GM18861 (cell line): ENCODE measurements at regions not wholly inside any gene's neighbourhood (a gene's known extent, or its start where the extent isn't known, plus 50 kb on each side); places are given as distances from the start of the nearest gene placed in this dataset.

ENCODE experiments used
- ATAC-seq: cut with Tn5 transposase; IDR thresholded peaks from one replicate; pipeline ENCODE4 v1.9.1; 2021; ENCODE audit not compliant: unreplicated experiment

DNA sequence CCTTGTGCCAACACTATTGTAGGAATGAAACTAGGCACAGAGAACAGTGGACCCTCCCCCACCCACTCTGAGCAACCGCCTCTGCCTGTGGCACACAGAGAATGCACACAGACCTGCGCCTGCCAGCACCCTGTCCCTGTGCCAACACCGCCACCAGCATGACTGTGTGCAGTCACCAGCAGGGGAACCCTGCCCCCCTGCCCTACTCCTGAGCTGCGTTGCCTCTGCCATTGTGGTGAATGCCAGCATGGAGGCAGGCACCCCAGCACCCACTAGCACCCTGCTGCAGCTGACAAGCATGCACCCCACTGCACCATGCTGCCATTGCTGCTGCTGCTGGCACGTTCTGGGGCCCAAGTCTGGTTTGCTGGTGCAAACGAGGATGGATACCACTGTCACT, 94.4 kb upstream of the PRLR start:
- ATAC-seq: no peak

DNA sequence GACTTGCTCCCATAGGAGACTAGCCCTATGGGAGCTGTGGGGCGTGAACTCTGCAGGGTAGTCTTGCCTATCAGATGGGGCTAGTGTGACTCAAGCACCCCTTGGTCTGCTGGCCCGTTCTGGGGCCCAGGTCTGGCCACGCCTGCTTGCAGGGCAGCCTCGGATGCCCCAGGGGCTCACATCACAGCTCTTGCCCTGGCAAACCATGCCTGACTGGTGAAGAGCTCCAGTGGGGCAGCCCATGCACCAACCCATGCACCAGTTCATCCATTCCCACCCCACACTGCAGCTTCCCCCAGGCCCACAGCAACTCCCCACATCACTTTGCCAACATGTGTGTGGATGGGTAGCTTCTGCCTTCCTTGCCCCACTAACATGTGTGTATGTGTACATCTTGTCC, 93.9 kb upstream of the PRLR start:
- ATAC-seq: no peak

DNA sequence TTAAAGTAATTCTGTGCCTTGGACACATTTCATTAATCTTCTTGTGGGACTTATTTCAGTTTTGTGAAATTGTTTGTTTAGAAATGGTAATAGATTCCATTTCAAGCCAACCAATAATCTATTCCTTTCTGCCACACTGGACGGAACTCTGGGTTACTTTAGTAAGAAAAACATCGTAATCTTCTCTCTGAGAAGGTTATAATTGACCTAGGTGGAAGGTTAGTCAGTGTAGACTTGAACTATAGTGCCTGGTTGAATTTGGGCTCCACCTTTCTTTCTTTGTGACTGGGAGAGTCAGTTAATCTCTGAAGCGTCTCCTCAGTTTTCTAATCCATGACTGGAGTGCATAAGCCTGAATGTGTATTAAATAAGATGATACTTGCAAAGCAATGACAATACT, 89.7 kb upstream of the PRLR start:
- peak; percentile 10 for ATAC-seq

DNA sequence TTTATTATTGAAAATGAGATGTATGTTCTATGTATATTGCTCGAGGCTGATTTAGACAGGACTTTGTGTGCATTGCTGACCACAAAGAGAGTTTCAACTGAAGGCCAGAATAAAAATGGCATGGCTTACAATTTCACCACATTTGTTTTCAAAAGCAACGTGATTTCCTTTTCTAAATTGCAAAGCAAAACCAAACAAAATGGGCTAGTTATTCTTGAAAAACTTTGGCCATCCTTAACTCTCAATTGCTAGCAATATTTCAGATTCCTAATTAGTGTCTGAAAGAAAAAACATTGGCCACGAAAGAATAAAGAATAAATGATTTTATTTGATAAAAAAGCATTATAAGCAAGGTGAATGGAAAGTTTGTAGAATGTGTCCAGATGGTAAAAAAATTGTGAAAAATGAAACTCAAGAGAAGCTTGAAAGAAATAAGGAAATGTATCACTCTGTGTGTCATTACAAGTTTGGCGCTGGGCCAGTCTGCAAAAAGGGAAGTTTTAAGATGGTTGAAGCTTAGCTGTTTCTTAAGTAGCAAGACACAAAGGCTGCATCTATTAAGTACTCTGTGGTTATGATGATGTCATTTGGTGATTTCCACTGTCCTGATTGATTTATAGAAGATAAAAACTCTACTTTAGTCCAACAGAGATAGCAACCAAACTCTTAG, 89.2 kb upstream of the PRLR start:
- peak; percentile 93 for ATAC-seq

DNA sequence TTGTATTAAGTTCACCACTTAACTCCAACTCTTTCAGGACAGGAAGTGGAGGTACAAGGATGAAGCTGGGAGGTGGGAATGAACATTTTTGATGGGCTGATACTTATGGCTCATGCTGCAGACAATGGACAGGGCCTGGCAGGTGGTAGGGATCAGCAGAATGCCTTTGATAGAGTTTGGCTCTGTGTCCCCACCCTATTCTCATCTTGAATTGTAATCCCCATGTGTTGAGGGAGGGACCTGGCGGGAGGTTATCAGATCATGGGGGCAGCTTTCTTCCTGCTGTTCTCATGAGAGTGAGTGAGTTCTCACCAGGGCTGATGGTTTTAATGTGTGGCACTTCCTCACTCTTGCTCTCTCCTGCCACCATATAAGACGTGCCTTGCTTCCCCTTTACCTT, 87.3 kb upstream of the PRLR start:
- no peak for ATAC-seq

DNA sequence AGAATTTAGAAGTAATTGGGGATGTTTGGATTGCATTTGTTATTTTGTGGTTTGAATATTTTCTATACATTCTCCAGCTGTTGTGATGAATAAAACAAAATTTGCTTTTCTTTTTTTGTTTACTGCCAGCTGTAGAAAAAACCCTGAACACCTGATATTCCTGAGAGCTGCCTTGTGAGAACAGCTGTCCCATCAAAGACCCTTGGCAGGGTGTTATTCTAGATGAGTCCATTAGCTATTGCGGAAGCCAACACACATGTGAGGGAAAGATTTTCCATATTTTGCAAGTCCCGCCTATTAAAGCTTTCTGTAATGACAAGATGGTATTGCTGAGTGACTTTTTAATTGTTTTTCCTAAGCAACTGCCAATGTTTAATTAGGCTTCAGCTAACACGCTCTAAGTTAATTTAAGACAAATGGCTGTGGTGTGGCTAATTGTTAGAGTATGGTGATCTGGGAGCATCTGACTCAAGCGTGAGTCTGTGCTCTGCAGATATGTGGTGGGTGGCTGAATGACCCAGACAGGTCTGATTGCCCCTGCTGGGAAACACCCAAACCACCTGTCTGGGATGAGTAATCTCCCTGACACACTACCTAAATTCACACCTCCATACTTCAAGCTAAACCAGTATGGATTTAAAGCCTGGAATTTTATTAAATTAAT, 86.5 kb upstream of the PRLR start:
- ATAC-seq: no peak

DNA sequence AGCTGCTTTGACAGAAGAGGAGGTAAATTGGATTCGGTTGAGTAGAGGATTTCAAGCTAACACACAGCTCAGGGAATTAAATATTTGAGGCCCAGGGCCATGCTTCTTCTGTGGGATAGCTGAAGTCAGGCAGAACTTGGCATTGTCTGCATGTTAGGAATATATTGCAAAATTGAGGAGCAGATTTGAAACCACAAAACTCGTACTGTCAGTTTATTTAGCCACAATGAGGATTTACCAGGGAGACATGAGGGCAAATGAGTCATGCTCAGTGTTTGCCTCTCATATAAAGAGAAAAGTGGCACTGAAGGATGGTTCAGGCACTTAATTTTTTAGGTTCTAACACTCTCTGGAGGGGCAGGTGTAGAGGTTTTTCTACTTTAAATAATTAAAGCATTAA, 83.0 kb upstream of the PRLR start:
- ATAC-seq: no peak

DNA sequence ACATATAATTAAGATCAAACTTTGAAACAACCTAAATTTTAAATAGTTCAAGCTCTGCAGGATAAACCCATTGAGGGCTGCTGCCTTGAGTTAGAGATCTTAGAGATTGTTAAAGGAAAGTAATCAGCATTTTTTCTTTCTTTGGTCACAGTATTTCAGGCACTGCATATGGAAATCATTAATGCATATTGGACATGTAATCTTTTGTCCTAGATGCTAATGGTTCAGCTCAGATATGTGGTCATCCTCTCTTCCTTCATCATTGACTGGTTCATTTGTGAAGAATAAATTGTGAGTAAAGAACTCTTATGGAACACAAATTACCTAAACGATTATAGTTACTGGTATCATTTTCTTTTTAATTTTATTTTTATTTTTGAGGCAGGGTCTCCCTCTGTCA, 82.0 kb upstream of the PRLR start:
- ATAC-seq: no peak

DNA sequence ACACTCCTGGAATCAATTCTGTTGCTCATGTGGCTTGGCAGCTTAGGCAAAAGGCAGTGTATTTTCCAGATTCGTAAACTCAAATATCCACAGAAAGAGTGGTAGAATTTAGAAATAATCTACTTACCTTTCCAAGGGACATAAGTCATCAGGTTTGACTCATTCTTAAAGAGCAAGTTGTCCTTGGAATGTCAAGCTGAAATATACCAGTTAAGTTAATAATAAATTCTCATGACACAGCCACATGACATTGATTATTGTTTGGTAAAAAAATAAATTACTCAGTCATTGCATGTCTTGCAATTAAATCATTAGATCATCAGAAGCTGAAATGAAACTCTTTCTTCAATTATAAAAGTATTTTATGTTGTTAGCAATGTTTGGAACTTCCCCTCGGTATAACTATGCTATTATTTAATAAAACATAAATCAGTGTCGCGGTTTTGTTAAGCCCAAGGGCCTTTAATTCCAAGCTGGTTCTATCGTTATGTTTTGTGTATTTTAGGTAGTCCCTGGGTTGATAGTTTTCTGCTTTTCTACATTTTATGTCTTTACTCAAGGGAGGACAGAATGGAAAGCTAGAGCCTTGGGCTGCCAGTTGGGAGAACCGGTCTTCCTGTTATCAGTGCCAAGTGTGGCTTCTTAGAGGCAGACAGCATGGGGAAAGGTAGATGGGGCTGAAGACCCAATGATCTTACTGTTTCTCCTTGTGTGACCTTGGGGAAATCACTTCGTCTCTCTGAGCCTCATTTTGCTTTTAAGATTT, 79.3 kb upstream of the PRLR start:
- ATAC-seq: no peak

DNA sequence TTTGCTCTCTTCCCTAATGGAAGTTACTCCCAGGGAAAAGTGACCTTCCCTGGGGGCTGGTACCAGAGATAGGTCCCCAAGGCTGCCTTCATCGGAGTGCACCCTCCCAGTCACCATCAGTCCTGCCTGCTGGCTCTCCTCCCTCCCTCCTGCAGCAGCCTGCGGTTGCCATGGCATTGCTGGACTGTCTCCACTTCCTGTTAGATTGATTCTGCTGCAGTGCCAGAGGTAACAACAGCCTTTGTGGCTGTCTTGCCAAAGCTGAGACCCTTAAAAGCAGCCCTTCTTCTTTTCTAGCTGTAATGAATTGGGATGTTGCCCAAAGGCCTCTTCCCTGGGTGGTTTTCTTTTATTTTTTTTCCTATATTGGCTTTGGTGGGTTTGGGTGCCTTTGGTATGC, 78.1 kb upstream of the PRLR start:
- ATAC-seq: peak; percentile 92

DNA sequence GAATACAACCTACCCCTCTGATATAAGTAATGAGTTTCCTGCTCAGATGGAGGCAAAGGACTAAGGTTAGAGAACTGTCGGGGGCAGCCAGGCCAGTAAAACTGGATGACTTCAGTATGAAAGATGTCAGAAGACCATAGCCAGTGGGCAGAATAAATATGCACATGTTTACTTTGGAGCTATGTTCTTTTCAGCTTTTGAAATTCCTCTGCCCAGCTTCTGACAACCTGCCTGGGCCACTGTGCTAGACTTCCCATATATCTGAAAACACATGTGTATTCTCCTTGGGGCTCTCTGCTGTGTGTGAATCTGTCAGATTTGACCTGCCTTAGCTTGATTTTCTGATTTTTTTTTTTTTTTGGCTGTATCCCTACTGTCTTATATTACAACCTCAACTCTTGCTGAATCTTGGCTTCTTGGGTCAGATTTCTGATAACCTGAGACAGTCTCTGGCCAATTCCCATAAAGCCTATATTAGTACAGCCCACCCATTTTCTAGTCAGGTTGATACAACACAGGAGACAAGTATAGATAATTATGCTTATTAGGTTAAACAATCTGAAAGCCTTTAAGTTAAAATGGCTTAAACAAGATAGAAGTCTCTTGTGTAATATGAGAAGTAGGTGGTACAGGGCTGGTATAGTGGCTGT, 76.6 kb upstream of the PRLR start:
- no peak for ATAC-seq

DNA sequence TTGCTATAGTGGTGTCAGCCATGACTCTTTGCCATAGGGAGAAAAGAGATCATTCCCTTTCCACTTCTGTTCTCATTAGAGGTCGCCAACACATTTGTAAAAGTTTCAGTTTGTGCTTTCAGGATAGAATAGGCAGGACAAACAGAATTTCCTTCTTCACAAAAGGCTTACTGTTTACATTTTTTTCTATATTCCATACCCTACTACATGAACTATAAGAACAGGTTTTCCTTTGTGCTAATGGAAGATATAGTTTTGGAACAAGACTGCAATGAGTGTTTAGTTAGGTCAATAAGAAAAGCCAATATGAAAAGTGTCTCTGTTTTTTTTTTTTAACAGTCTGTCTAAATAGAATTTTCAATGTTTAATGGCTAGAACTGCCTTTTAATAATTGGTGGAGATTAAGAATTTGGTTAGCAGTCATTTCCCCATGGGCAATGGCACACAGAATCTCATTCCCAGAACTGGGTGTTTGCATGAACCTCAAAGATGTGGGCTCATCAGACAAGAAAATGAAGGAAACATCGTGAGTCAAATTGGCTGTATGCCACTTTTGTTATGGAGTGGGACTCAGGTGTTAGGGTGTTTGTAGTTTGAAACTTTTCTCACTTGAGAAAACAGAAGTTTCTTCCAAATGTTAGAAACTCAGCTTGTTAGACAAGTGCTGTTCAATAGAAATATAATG, 75.2 kb upstream of the PRLR start:
- no peak for ATAC-seq

DNA sequence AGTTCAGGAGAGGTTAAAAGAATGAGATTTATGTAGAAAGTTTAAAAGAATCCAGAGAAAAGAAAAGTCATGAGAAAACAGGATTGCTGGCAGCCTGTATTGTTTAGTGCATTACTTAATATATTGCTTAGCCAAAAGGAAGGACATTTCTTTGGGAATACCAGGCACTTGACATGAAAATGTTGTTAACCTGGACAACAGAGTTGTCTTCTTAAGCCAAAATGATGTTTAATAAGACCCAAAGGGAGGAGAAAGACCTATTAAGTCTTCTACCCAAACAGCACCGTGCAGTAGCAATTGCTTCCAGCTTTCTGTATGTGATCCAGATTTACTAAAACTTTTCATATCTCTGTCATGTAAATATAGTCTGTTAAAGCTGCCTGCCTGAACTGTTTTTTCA, 74.0 kb upstream of the PRLR start:
- no peak for ATAC-seq

DNA sequence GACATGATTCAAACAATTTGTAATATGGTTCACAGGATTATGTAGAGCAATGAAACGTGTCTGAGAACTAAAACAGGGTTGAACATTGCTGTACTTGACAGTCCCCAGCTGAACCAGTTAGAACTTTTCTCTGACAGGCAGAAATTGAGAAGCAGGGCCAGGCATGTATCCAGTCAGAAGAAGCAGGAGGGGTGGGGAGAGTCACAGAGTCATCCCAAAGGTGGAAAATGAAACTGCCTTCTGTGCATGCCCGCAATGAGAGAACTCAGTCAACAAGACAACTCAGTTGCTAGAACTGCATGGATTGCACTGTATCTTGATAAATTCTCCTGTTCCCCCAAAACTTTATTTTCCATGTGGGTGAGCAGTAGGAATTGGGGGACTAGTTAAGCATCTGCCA, 72.9 kb upstream of the PRLR start:
- ATAC-seq: no peak

DNA sequence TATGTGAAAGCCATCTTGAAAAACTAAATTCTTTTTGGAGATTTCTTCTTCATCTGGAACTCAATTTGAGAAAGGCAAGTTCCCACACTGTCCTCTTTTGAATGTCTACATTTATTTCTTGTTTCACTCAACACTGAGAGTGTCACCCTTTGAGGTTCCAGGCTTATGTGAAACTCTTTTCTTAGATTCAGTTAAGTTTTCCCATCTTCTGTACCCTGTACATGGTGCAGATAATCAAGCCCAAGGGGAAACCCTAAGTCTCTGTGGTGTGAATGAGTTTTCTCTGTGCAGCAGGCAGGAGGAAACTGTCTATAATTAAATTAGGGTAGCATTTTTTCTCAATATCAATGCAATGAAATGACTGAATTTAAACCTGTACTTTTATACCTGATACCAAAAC, 72.3 kb upstream of the PRLR start:
- ATAC-seq: peak; percentile 94

DNA sequence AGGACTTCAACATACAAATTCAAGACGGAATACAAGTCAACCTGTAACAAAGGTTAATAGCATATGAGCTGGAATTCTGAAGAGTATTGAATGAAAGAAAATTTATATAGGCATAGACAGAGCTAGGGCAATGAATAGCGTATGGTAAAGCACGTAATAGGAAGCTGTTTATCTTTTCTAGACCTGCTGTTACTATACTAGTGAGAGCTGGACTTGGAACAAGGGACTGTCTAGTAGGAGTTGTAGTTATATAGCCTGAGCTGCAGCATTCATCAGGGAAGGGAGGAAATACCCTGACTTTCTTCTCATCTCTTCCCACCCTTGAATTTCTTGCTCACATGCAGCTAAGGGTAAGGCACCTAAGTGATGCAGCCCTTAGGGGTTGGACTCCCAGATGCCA, 67.5 kb upstream of the PRLR start:
- no peak for ATAC-seq

DNA sequence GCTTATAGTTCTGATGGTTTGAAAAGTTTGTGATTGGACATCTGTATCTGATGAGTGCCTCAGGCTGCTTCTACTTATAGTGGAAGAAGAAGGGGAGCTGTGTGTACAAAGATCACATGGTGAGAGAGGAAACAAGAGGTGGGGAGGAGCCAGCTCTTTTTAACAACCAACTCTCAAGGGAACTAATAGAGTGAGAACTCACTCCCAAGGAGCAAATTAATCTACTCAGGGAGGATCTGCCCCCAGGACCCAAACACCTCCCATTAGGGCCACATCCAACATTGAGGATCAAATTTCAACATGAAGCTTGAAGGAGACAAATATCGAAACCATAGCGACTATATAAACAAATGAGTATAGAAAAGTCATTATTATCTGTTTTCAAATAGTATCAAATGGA, 64.7 kb upstream of the PRLR start:
- no peak for ATAC-seq

DNA sequence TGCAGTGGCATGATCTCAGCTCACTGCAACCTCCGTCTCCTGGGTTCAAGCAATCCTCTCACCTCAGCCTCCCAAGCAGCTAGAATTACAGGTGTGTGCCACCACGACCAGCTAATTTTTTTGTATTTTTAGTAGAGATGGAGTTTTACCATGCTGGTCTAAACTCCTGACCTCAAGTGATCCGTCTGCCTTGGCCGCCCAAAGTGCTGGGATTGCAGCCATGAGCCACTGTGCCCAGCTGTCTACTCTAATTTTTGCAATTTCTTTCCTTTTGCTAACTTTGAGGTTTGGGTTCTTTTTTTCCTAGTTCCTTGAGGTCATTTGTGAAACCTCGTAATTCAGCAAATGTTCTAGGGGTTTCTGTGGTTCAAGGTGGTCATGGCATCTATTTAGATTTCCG, 63.7 kb upstream of the PRLR start:
- ATAC-seq: no peak

DNA sequence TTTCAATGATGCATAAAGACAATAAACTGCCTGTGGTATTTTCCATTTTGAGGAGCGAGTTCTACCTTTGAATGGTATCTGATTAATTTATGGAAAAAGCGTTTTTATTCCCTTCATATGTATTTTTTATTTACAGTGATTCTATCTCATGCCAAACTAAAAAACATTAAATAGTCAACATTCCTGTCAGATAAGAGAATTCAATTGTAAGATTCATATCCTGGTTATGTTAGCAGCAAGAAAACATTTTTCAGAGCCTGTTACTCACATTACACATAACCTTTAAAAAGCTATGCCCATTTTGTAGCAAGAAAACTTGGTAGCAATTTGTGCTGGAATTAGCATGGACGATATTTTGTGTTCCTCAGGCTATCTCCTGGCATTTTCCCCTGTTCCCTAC, 55.1 kb upstream of the PRLR start:
- ATAC-seq: no peak

DNA sequence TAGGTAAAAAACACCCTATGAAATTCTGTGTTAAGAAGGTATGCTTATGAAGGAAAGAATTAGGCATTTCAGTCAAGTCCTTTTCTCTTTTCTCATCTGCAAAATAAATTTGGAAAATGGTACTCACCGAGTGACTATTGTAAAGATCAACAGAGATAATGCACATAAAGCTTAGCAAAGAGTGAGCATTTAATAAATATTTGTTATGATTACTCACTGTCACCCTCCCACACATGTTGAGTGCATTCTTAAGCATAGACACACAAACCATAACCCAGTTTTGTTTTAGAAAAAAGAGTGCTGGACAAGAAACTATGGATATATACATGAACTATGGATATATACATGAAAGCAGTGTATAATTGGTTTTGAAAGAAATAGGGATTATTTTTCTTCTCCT, 54.7 kb upstream of the PRLR start:
- ATAC-seq: no peak

DNA sequence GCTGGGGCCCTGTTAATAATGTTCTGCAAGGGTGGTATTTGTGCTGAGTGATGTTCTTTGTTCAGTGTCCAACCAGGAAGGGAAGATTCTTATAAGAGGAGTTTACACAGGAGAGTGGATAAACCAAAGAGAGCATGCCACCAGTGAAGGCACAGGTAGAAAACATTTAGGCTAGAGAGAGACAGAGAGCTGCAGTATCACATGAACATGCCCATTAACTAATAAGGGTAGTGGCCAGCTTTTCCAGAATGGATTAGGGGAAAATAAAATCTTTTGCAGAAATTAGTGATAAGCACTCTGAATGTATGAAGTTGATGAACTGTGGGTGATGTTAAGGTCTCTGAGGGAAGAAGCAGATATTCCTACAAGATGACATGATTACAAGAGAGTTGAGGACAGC, 54.1 kb upstream of the PRLR start:
- no peak for ATAC-seq
